CD4-positive, CD25-positive, alpha-beta regulatory T cell (primary cell): ENCODE measurements at regions not wholly inside any gene's neighbourhood (a gene's known extent, or its start where the extent isn't known, plus 50 kb on each side); places are given as distances from the start of the nearest gene placed in this dataset.

Source experiments
- ATAC-seq, 2 donors: fragments of 150-1000 bp; cut with Tn5 transposase; one replicate each; pipeline ENCODE4 v1.10.0; 2021; ENCODE audit warnings: low read depth in 2 of 2, moderate number of reproducible peaks in 2 of 2, moderate library complexity in 1 of 2
- DNase-seq, 3 donors: peaks; one replicate each; pipeline versions ENCODE4 v3.0.0 to v3.0.0-alpha.2; 2012 to 2022; ENCODE audit warnings: mixed read lengths in 1 of 3
- H3K27ac ChIP-seq: one replicate; pipeline ENCODE4 v1.7.0; 2013; ENCODE audit warnings: mild to moderate bottlenecking, low read length; ENCODE audit not compliant: insufficient read depth, poor library complexity, severe bottlenecking
- H3K27me3 ChIP-seq: one replicate; pipeline ENCODE4 v1.7.0; 2013; ENCODE audit warnings: low read length; ENCODE audit not compliant: control insufficient read depth, insufficient read depth
- H3K36me3 ChIP-seq: one replicate; pipeline ENCODE4 v1.7.0; 2013; ENCODE audit warnings: mild to moderate bottlenecking, low read length, moderate library complexity; ENCODE audit not compliant: control insufficient read depth, insufficient read depth
- H3K4me1 ChIP-seq: 2 replicates; pipeline ENCODE4 v1.7.0; 2013; ENCODE audit warnings: mild to moderate bottlenecking, low read length; ENCODE audit not compliant: insufficient read depth, control insufficient read depth, poor library complexity, severe bottlenecking
- H3K4me3 ChIP-seq: one replicate; pipeline ENCODE4 v1.7.0; 2013; ENCODE audit warnings: low read depth, mild to moderate bottlenecking, low read length, moderate library complexity
- H3K9me3 ChIP-seq, 2 experiments: 1 replicate in 1 of 2; 2 replicates in 1 of 2; pipeline ENCODE4 v1.7.0; 2013; ENCODE audit warnings: low read length in 2 of 2, mild to moderate bottlenecking in 1 of 2, moderate library complexity in 1 of 2; ENCODE audit not compliant: control insufficient read depth in 2 of 2
- H3K27ac Mint-ChIP-seq, 3 donors: one replicate each; pipeline ENCODE4 v1.8.0; 2020 to 2022; ENCODE audit warnings: mild to moderate bottlenecking in 3 of 3, mixed read lengths in 3 of 3, moderate library complexity in 2 of 3
- H3K27me3 Mint-ChIP-seq: one replicate; pipeline ENCODE4 v1.8.0; 2022; ENCODE audit warnings: mild to moderate bottlenecking, mixed read lengths
- H3K36me3 Mint-ChIP-seq: one replicate; pipeline ENCODE4 v1.8.0; 2020; ENCODE audit warnings: mixed read lengths
- H3K4me1 Mint-ChIP-seq, 4 donors: one replicate each; pipeline ENCODE4 v1.8.0; 2020 to 2022; ENCODE audit warnings: mixed read lengths in 4 of 4, mild to moderate bottlenecking in 1 of 4
- H3K4me3 Mint-ChIP-seq, 4 donors: one replicate each; pipeline ENCODE4 v1.8.0; 2020 to 2022; ENCODE audit warnings: mild to moderate bottlenecking in 4 of 4, mixed read lengths in 4 of 4, moderate library complexity in 3 of 4
- H3K9me3 Mint-ChIP-seq, 7 donors: one replicate each; pipeline ENCODE4 v1.8.0; 2020 to 2022; ENCODE audit warnings: mixed read lengths in 7 of 7, mild to moderate bottlenecking in 3 of 7, moderate library complexity in 2 of 7

DNA sequence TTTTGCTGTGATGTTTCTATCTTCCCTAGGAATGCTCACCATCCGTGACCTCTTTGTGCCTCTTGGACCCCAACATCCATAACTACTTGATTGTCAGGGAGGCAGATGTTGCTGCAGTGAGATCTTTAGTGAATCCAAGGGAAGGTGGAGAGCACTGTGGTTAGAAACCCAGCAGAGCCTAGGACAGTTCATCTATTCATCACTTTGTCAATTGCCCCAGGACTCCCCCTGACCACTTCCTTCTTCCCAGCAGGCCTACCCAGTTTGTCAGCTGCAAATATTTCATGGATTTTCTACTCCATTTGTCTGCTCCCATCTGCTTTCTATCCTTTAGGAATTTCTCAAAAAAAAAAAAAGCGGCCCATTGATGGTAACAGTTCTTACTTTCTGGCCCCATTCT is 942.8 kb downstream of the PCDH7 start:
- no peak overlapping the region for H3K27ac ChIP-seq
- Mint-ChIP-seq H3K4me3 (no peak overlapping the region), H3K9me3 (peaks cover 0 to 16% (median 5%) of the 10 kb centered on the region in 7 donors), H3K27ac (no peak overlapping the region), H3K36me3 (no peaks in the 10 kb centered on the region), H3K27me3 (no peaks in the 10 kb centered on the region), H3K4me1 (no peaks in the 10 kb centered on the region)
- H3K36me3 ChIP-seq = no peaks in the 10 kb centered on the region
- H3K4me3 ChIP-seq = no peak overlapping the region
- H3K9me3 ChIP-seq = peaks cover 0 to 2% of the 10 kb centered on the region in 2 experiments
- H3K27me3 ChIP-seq = no peaks in the 10 kb centered on the region
- DNase-seq (no peak), ATAC-seq (no peak)
- H3K4me1 ChIP-seq = no peaks in the 10 kb centered on the region

DNA sequence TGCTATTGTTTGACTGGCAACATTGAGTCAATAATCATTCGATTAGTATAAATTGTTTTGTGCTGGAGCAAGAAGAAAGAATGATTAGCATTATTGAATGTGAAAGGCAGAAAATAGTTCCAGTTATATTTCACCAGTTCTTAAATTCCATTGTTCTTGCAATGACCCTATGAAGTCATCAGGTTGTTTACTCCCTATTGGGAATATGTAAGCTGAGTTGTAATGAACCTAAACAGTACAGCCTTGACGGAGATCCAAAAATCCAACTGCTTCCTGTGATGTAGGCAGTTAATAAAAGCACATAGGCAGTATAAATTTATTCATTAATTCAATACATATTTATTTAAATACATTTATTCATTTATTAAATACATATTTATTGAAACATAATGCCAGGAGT is 947.5 kb downstream of the PCDH7 start:
- DNase-seq = no peak
- Histone ChIP-seq H3K4me1 (no peaks in the 10 kb centered on the region), H3K4me3 (no peak overlapping the region), H3K27ac (no peak overlapping the region), H3K36me3 (no peaks in the 10 kb centered on the region), H3K9me3 (no peaks in the 10 kb centered on the region), H3K27me3 (no peaks in the 10 kb centered on the region)
- no peaks in the 10 kb centered on the region for H3K27me3 Mint-ChIP-seq
- H3K4me3 Mint-ChIP-seq = no peak overlapping the region
- ATAC-seq = no peak
- H3K27ac Mint-ChIP-seq = no peak overlapping the region
- H3K4me1 Mint-ChIP-seq = no peaks in the 10 kb centered on the region
- H3K36me3 Mint-ChIP-seq = no peaks in the 10 kb centered on the region
- peaks cover 2 to 13% (median 5%) of the 10 kb centered on the region in 7 donors for H3K9me3 Mint-ChIP-seq

DNA sequence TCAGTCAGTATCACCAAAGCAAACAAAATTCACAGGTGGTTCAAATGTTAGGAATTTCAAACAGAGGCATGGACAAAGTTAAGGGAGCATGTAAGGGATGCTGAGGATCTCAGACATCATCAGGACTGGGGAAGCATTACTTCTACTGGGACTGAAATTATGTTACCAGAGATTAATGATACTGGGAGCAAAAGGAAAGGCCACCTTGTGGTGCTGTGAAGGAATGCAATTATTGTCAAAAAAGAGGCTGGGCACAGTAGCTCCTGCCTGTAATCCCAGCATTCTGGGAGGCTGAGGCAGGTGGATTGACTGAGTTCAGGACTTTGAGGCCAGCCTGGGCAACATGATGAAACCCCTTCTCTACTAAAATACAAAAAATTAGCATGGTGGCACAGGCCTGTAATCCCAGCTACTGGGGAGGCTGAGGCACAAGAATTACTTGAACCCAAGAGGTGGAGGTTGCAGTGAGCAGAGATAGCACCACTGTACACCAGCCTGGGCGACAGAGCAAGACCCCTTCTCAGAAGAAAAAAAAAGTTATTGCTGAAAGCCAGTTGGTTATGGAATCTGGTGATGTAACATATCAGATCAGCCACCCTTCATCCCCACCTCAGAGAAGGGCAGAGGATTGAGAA is 954.3 kb downstream of the PCDH7 start:
- no peak for ATAC-seq
- H3K4me1 Mint-ChIP-seq = no peaks in the 10 kb centered on the region
- Histone ChIP-seq H3K4me1 (no peaks in the 10 kb centered on the region), H3K4me3 (no peak overlapping the region), H3K27ac (no peak overlapping the region), H3K9me3 (peaks cover 0 to 3% of the 10 kb centered on the region in 2 experiments), H3K27me3 (no peaks in the 10 kb centered on the region), H3K36me3 (no peaks in the 10 kb centered on the region)
- no peaks in the 10 kb centered on the region for H3K27me3 Mint-ChIP-seq
- no peak overlapping the region for H3K4me3 Mint-ChIP-seq
- H3K27ac Mint-ChIP-seq = no peak overlapping the region
- H3K9me3 Mint-ChIP-seq = peaks cover 3 to 16% (median 9%) of the 10 kb centered on the region in 7 donors
- DNase-seq = no peak
- H3K36me3 Mint-ChIP-seq = no peaks in the 10 kb centered on the region

DNA sequence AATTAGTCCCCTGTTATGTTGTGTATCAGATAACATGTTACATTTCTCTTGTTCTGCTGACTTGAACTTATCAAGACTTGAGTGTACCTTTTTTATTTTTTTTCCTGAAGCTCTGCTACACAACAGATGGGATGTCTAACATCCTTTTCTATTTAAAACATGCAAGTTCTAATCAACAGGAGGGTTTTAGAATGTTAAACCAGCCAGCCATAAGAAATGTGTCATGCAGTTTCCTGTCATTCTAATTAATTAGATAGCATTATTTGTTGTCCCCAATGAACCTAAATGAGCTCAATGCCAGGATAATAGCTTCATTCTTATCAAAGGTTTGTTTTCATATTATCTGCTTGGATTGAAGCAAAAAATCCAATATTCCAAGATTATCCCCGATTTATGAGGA is 958.2 kb downstream of the PCDH7 start:
- DNase-seq (no peak), ATAC-seq (no peak)
- no peak overlapping the region for H3K4me3 Mint-ChIP-seq
- no peak overlapping the region for H3K4me3 ChIP-seq
- no peaks in the 10 kb centered on the region for H3K36me3 Mint-ChIP-seq
- H3K27ac Mint-ChIP-seq = no peak overlapping the region
- H3K9me3 ChIP-seq = peaks cover 0 to 3% of the 10 kb centered on the region in 2 experiments
- H3K27me3 ChIP-seq = no peaks in the 10 kb centered on the region
- H3K4me1 Mint-ChIP-seq = no peaks in the 10 kb centered on the region
- H3K27me3 Mint-ChIP-seq = no peaks in the 10 kb centered on the region
- peaks cover 0 to 28% (median 6%) of the 10 kb centered on the region in 7 donors for H3K9me3 Mint-ChIP-seq
- H3K27ac ChIP-seq = no peak overlapping the region
- no peaks in the 10 kb centered on the region for H3K4me1 ChIP-seq
- no peaks in the 10 kb centered on the region for H3K36me3 ChIP-seq

DNA sequence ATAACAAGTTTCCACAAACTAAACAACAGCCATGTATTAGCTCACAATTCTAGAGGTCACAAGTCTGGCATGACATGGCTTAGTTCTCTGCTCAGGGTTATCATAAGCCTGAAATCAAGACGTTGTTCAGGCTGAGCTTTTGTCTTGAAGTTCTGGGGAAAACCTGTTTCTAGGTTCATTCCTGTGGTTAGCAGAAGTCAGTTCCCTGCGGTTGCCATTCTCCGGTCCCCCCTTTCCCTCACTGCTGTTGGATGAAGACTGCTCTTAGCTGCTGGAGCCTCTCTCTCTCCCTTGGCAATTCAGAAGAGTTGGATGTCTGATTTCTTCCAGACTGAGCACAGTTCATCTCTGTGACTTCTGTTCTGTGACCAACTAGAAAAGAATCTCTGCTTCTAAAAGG is 962.6 kb downstream of the PCDH7 start:
- Histone ChIP-seq H3K9me3 (peaks cover 0 to 6% of the 10 kb centered on the region in 2 experiments), H3K4me1 (no peaks in the 10 kb centered on the region), H3K27ac (no peak overlapping the region), H3K4me3 (no peak overlapping the region), H3K27me3 (no peaks in the 10 kb centered on the region), H3K36me3 (no peaks in the 10 kb centered on the region)
- no peak for DNase-seq
- Mint-ChIP-seq H3K27me3 (no peaks in the 10 kb centered on the region), H3K4me1 (no peaks in the 10 kb centered on the region), H3K27ac (no peak overlapping the region), H3K9me3 (peaks cover 2 to 21% (median 4%) of the 10 kb centered on the region in 7 donors), H3K4me3 (no peak overlapping the region), H3K36me3 (no peaks in the 10 kb centered on the region)
- ATAC-seq = no peak

DNA sequence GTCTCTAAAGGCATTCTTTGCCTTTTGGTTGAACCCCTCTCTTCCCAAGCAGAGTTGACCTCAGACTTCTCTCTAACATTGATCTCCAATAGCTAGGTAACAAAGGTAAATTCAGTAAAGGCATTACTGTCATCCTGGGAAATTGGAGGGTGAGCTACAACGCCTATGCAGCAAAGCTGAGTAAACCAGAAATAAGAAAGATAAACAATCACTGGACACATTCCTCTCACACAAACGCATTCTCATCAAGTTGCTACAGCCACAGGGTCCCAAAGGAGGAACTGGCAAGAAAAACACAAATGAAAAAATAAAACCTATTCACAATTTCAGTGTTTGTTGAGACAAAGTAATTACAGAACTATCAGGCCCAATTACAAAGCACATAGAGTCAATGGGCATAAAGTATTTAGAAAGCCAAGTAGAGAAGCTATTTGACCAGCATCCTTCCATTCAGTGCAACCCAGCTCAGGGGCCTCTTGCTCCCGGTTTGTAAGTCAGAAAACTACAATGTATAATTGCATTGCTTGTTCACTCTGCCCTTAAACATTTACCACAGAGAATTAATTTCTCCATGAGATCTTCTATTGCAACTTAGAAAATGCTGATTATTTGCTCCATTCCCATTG is 967.7 kb downstream of the PCDH7 start:
- no peaks in the 10 kb centered on the region for H3K36me3 Mint-ChIP-seq

DNA sequence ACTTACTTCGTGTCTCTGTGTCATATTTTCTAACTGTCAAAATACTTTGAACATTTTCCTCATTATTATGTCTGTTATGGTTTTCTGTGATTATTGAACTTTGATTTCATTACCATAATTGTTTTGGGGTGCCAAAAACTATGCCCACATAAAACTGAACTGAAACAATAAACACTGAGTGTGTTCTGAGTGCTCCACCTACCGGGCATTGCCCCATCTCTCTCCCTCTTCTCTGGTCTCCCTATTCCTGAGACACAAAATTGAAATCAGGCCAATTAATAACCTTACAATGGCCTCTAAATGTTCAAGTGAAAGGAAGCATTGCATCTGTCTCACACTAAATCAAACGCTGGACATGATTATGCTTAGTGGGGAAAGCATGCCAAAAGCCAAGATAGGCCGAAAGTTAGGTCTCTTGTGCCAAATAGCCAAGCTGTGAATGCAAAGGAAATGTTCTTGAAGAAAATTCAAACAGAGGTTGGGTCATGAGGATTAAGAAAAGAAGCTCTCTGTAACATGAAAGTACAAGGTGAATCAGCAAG is 972.3 kb downstream of the PCDH7 start:
- Histone ChIP-seq H3K4me1 (no peaks in the 10 kb centered on the region), H3K4me3 (no peak overlapping the region), H3K9me3 (no peaks in the 10 kb centered on the region), H3K27ac (no peak overlapping the region), H3K27me3 (no peaks in the 10 kb centered on the region), H3K36me3 (no peaks in the 10 kb centered on the region)
- Mint-ChIP-seq H3K9me3 (peaks cover 2 to 10% (median 4%) of the 10 kb centered on the region in 7 donors), H3K27me3 (no peaks in the 10 kb centered on the region), H3K27ac (no peak overlapping the region), H3K4me1 (no peaks in the 10 kb centered on the region), H3K36me3 (no peaks in the 10 kb centered on the region), H3K4me3 (no peak overlapping the region)
- DNase-seq (no peak), ATAC-seq (no peak)

More for the DNA sequence above, 967.7 kb downstream of the PCDH7 start:
- DNase-seq = no peak
- no peak overlapping the region for H3K27ac Mint-ChIP-seq
- H3K27ac ChIP-seq = no peak overlapping the region
- no peaks in the 10 kb centered on the region for H3K4me1 ChIP-seq
- H3K4me3 ChIP-seq = no peak overlapping the region
- no peak overlapping the region for H3K4me3 Mint-ChIP-seq
- H3K9me3 Mint-ChIP-seq = peaks cover 2 to 12% (median 5%) of the 10 kb centered on the region in 7 donors
- no peaks in the 10 kb centered on the region for H3K4me1 Mint-ChIP-seq
- no peaks in the 10 kb centered on the region for H3K36me3 ChIP-seq
- H3K9me3 ChIP-seq = peaks cover 0 to 6% of the 10 kb centered on the region in 2 experiments
- no peak for ATAC-seq
- no peaks in the 10 kb centered on the region for H3K27me3 Mint-ChIP-seq
- H3K27me3 ChIP-seq = no peaks in the 10 kb centered on the region

DNA sequence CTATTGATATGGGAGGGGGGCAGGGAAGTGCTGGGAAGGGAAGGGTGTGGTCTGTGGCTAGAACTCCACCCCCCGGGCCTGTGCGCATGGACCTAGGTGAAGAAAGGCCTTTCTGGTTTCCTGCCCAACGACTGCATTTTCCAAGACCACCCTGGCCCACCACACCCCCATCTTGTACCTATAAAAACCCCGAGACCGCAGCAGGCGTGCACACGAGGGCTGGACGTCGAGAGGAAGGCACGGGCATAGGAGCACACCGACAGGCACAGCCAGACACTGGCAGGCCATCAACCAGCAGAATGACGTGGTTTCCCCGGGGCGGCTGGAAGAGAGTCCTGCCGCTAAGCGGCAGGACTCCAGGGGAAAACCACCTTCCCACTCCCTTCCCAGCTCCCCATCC is 981.1 kb downstream of the PCDH7 start:
- Histone ChIP-seq H3K36me3 (no peaks in the 10 kb centered on the region), H3K4me3 (no peak overlapping the region), H3K27me3 (no peaks in the 10 kb centered on the region), H3K9me3 (peaks cover 4 to 9% of the 10 kb centered on the region in 2 experiments), H3K27ac (no peak overlapping the region), H3K4me1 (no peaks in the 10 kb centered on the region)
- Mint-ChIP-seq H3K27ac (no peak overlapping the region), H3K4me3 (no peak overlapping the region), H3K4me1 (no peaks in the 10 kb centered on the region), H3K27me3 (no peaks in the 10 kb centered on the region), H3K36me3 (no peaks in the 10 kb centered on the region), H3K9me3 (peaks cover 2 to 22% (median 10%) of the 10 kb centered on the region in 7 donors)
- DNase-seq (no peak), ATAC-seq (no peak)
